Caco-2 (cell line): ENCODE measurements at regions not wholly inside any gene's neighbourhood (a gene's known extent, or its start where the extent isn't known, plus 50 kb on each side); places are given as distances from the start of the nearest gene placed in this dataset.
A peak's percentile ranks its signal among the peaks of the same experiment; 100 is the strongest.

Experiments used
- BruUV-seq: library from RNA; stranded (reverse); fragments of 400-500 nt; replicated peaks from 2 replicates; lab custom pipeline; 2021; lab: Mats Ljungman, UMichigan
- CTCF ChIA-PET: fragments of 300-600 bp; sonication (Branson Sonifier 250); formaldehyde crosslinking; loops from one replicate; lab custom pipeline; 2022; ENCODE audit warnings: antibody characterized with exemption; lab: Charles Lee
- POLR2A ChIA-PET: fragments of 300-600 bp; sonication (Branson Sonifier 250); formaldehyde crosslinking; loops from one replicate; lab custom pipeline; 2022; ENCODE audit warnings: antibody characterized with exemption; lab: Charles Lee
- DNase-seq, 2 experiments: peaks; one replicate each; pipeline versions ENCODE4 v3.0.0 to v3.0.0-alpha.2; 2020 to 2022
- H3K27me3 ChIP-seq: replicated peaks from 2 replicates; pipeline ENCODE4 v1.6.0; 2011; ENCODE audit warnings: low read length; ENCODE audit not compliant: control insufficient read depth, insufficient read depth
- H3K36me3 ChIP-seq: 2 replicates; pipeline ENCODE4 v1.5.1; 2011; ENCODE audit warnings: low read length; ENCODE audit not compliant: control insufficient read depth, insufficient read depth
- H3K4me1 ChIP-seq: fragments of 250-450 bp; sonication (Bioruptor Pico); 2 replicates; pipeline ENCODE4 v1.5.1; 2020; ENCODE audit warnings: mild to moderate bottlenecking
- H3K4me3 ChIP-seq: 2 replicates; pipeline ENCODE4 v1.5.1; 2011; ENCODE audit warnings: low read depth, mild to moderate bottlenecking, control low read depth, low read length
- H3K9me3 ChIP-seq: fragments of 250-450 bp; sonication (Bioruptor Pico); 2 replicates; pipeline ENCODE4 v1.5.1; 2020; ENCODE audit warnings: mild to moderate bottlenecking, moderate library complexity
- H3K27ac Mint-ChIP-seq: one replicate; pipeline ENCODE4 v1.8.0; 2022; ENCODE audit warnings: mixed read lengths; ENCODE audit not compliant: unreplicated experiment
- H3K27me3 Mint-ChIP-seq: one replicate; pipeline ENCODE4 v1.8.0; 2022; ENCODE audit warnings: mixed read lengths; ENCODE audit not compliant: insufficient read depth, unreplicated experiment
- H3K36me3 Mint-ChIP-seq: one replicate; pipeline ENCODE4 v1.8.0; 2022; ENCODE audit warnings: mild to moderate bottlenecking, mixed read lengths; ENCODE audit not compliant: insufficient read depth, unreplicated experiment
- H3K4me1 Mint-ChIP-seq: one replicate; pipeline ENCODE4 v1.8.0; 2022; ENCODE audit warnings: low read depth, mixed read lengths; ENCODE audit not compliant: unreplicated experiment
- H3K4me3 Mint-ChIP-seq: one replicate; pipeline ENCODE4 v1.8.0; 2022; ENCODE audit warnings: mild to moderate bottlenecking, moderate library complexity, mixed read lengths; ENCODE audit not compliant: unreplicated experiment
- H3K9me3 Mint-ChIP-seq: one replicate; pipeline ENCODE4 v1.8.0; 2022; ENCODE audit warnings: mixed read lengths; ENCODE audit not compliant: unreplicated experiment
- CTCF ChIP-seq, 2 experiments: fragments of 200-600 bp in 1 of 2; IDR thresholded peaks; 1 replicate in 1 of 2; 2 replicates in 1 of 2; pipeline versions ENCODE4 v1.5.1 to v1.8.0; 2011 to 2022; ENCODE audit warnings: antibody characterized with exemption in 1 of 2, control low read depth in 1 of 2, inconsistent platforms in 1 of 2, low read depth in 1 of 2, low read length in 1 of 2, mild to moderate bottlenecking in 1 of 2, moderate library complexity in 1 of 2; ENCODE audit not compliant: insufficient read depth in 1 of 2, severe bottlenecking in 1 of 2, unreplicated experiment in 1 of 2
- intact Hi-C: fragments of 100-400 bp; cut with micrococcal nuclease; formaldehyde crosslinking; loops from one replicate; pipeline ENCODE4 v1.10.0; 2022; ENCODE audit not compliant: unreplicated experiment

GRCh38 chrX:40444133-40444532 is 136.6 kb upstream of the ATP6AP2 start:
- no peaks in the 10 kb centered on the region for H3K9me3 Mint-ChIP-seq
- ChIA-PET CTCF (no interaction called here), POLR2A (no interaction called here)
- no peak for DNase-seq
- intact Hi-C loops: no loop called here
- Histone ChIP-seq H3K4me1 (no peaks in the 10 kb centered on the region), H3K36me3 (no peaks in the 10 kb centered on the region), H3K27me3 (no peaks in the 10 kb centered on the region), H3K9me3 (no peaks in the 10 kb centered on the region), H3K4me3 (no peak overlapping the region)
- no peaks in the 10 kb centered on the region for H3K27me3 Mint-ChIP-seq
- no peak overlapping the region for H3K27ac Mint-ChIP-seq
- H3K4me3 Mint-ChIP-seq: no peak overlapping the region
- no peak for TF ChIP-seq CTCF (IDR thresholded peaks at IDR 0.05; ENCODE audit: insufficient read depth in 1 of 2, low read depth in 1 of 2, low read length in 1 of 2, severe bottlenecking in 1 of 2, unreplicated experiment in 1 of 2)
- H3K4me1 Mint-ChIP-seq: no peaks in the 10 kb centered on the region
- no peaks in the 10 kb centered on the region for H3K36me3 Mint-ChIP-seq
- no TSS peak for BruUV-seq

- Histone ChIP-seq H3K4me1 (no peaks in the 10 kb centered on the region), H3K4me3 (no peak overlapping the region), H3K9me3 (no peaks in the 10 kb centered on the region), H3K36me3 (no peaks in the 10 kb centered on the region), H3K27me3 (no peaks in the 10 kb centered on the region)
- ChIA-PET POLR2A (no interaction called here), CTCF (no interaction called here)
- H3K4me1 Mint-ChIP-seq: no peaks in the 10 kb centered on the region
- intact Hi-C loops: no loop called here
- BruUV-seq: no TSS peak
- H3K27ac Mint-ChIP-seq: peak overlapping the region; percentile 58
- H3K9me3 Mint-ChIP-seq: no peaks in the 10 kb centered on the region
- no peak for TF ChIP-seq CTCF (IDR thresholded peaks at IDR 0.05; ENCODE audit: insufficient read depth in 1 of 2, low read depth in 1 of 2, low read length in 1 of 2, severe bottlenecking in 1 of 2, unreplicated experiment in 1 of 2)
- no peaks in the 10 kb centered on the region for H3K36me3 Mint-ChIP-seq
- no peak overlapping the region for H3K4me3 Mint-ChIP-seq
- H3K27me3 Mint-ChIP-seq: no peaks in the 10 kb centered on the region
- no peak for DNase-seq
Observed at GRCh38 chrX:40440866-40441265, 139.9 kb upstream of the ATP6AP2 start.

GRCh38 chrX:40439625-40440532 is 140.9 kb upstream of the ATP6AP2 start:
- no TSS peak for BruUV-seq
- Mint-ChIP-seq H3K27me3 (no peaks in the 10 kb centered on the region), H3K4me1 (no peaks in the 10 kb centered on the region), H3K36me3 (no peaks in the 10 kb centered on the region), H3K27ac (no peak overlapping the region), H3K9me3 (no peaks in the 10 kb centered on the region), H3K4me3 (no peak overlapping the region)
- H3K9me3 ChIP-seq: no peaks in the 10 kb centered on the region
- no peaks in the 10 kb centered on the region for H3K27me3 ChIP-seq
- H3K4me1 ChIP-seq: no peaks in the 10 kb centered on the region
- POLR2A ChIA-PET: no interaction called here
- no peak for DNase-seq
- H3K36me3 ChIP-seq: no peaks in the 10 kb centered on the region
- CTCF ChIA-PET: no interaction called here
- intact Hi-C loops: no loop called here
- TF ChIP-seq CTCF (IDR thresholded peaks at IDR 0.05; ENCODE audit: insufficient read depth in 1 of 2, low read depth in 1 of 2, low read length in 1 of 2, severe bottlenecking in 1 of 2, unreplicated experiment in 1 of 2): no peak
- H3K4me3 ChIP-seq: no peak overlapping the region
